ENCODE measurements at regions not wholly inside any gene's neighbourhood (a gene's known extent, or its start where the extent isn't known, plus 50 kb on each side); places are given as distances from the start of the nearest gene placed in this dataset.

- H4K20me1 ChIP-seq (ENCODE audit: control insufficient read depth, extremely low read depth, insufficient read depth, low read length) = no peaks in the 10 kb centered on the region
- peak; percentile 44 for FAIRE-seq
- no peaks in the 10 kb centered on the region for H3K36me3 ChIP-seq (ENCODE audit: control insufficient read depth in 2 of 2, extremely low read depth in 1 of 2, insufficient read depth in 2 of 2, low read length in 2 of 2)
- dilution Hi-C loops (cut with MboI; ENCODE audit: extremely low pct_ligation_motif_present, low sequenced_read_pairs) = no loop called here
- H3K4me1 ChIP-seq (ENCODE audit: control insufficient read depth, extremely low read depth, insufficient read depth, low read length) = peaks cover 59% of the 10 kb centered on the region
- peak overlapping the region in 1 of 3 experiments; percentile 36 for H3K4me3 ChIP-seq (ENCODE audit: control insufficient read depth in 2 of 3, extremely low read depth in 1 of 3, insufficient read depth in 2 of 3, low read depth in 1 of 3, low read length in 3 of 3)
- TF ChIP-seq CTCF (optimal IDR thresholded peaks at IDR 0.05 in 1 of 3, IDR thresholded peaks at IDR 0.05 in 1 of 3, conservative IDR thresholded peaks at IDR 0.05 in 1 of 3; ENCODE audit: extremely low read depth in 1 of 3, insufficient read depth in 2 of 3, low read length in 3 of 3) = no peak
- no peak for TF ChIP-seq EZH2 (IDR thresholded peaks at IDR 0.05; ENCODE audit: low read length)
- H3K79me2 ChIP-seq (ENCODE audit: control insufficient read depth, insufficient read depth, low read length) = no peaks in the 10 kb centered on the region
- no peaks in the 10 kb centered on the region for H3K9me3 ChIP-seq (ENCODE audit: control insufficient read depth, low read depth, low read length)
- H3K4me2 ChIP-seq (ENCODE audit: control insufficient read depth, extremely low read depth, insufficient read depth, low read depth, low read length) = peak overlapping the region; percentile 54
- H3K9me1 ChIP-seq (ENCODE audit: control insufficient read depth, extremely low read depth, insufficient read depth, low read length) = no peaks in the 10 kb centered on the region
- peak overlapping the region; percentile 60 for H3K9ac ChIP-seq (ENCODE audit: control insufficient read depth, extremely low read depth, insufficient read depth, low read length)
- no peaks in the 10 kb centered on the region for H3K27me3 ChIP-seq (ENCODE audit: control insufficient read depth, extremely low read depth, insufficient read depth, low read length)
- no peak overlapping the region for H2AFZ ChIP-seq (ENCODE audit: control insufficient read depth, low read length)
- DNase-seq (ENCODE audit: low read depth, low spot score) = no peak
- peak overlapping the region; percentile 82 for H3K27ac ChIP-seq (ENCODE audit: control insufficient read depth, insufficient read depth, low read length)
Observed at GRCh38 chr3:30343067-30343831, 263.2 kb upstream of the TGFBR2 start.

- H3K27ac ChIP-seq (ENCODE audit: control insufficient read depth, insufficient read depth, low read length) = peak overlapping the region; percentile 82
- no peaks in the 10 kb centered on the region for H4K20me1 ChIP-seq (ENCODE audit: control insufficient read depth, extremely low read depth, insufficient read depth, low read length)
- no peak overlapping the region for H2AFZ ChIP-seq (ENCODE audit: control insufficient read depth, low read length)
- DNase-seq (ENCODE audit: low read depth, low spot score) = no peak
- H3K36me3 ChIP-seq (ENCODE audit: control insufficient read depth in 2 of 2, extremely low read depth in 1 of 2, insufficient read depth in 2 of 2, low read length in 2 of 2) = no peaks in the 10 kb centered on the region
- H3K9me1 ChIP-seq (ENCODE audit: control insufficient read depth, extremely low read depth, insufficient read depth, low read length) = no peaks in the 10 kb centered on the region
- dilution Hi-C loops (cut with MboI; ENCODE audit: extremely low pct_ligation_motif_present, low sequenced_read_pairs) = no loop called here
- no peaks in the 10 kb centered on the region for H3K9me3 ChIP-seq (ENCODE audit: control insufficient read depth, low read depth, low read length)
- no peak overlapping the region for H3K9ac ChIP-seq (ENCODE audit: control insufficient read depth, extremely low read depth, insufficient read depth, low read length)
- H3K79me2 ChIP-seq (ENCODE audit: control insufficient read depth, insufficient read depth, low read length) = no peaks in the 10 kb centered on the region
- peak overlapping the region; percentile 54 for H3K4me2 ChIP-seq (ENCODE audit: control insufficient read depth, extremely low read depth, insufficient read depth, low read depth, low read length)
- H3K4me1 ChIP-seq (ENCODE audit: control insufficient read depth, extremely low read depth, insufficient read depth, low read length) = peaks cover 65% of the 10 kb centered on the region
- H3K4me3 ChIP-seq (ENCODE audit: control insufficient read depth in 2 of 3, extremely low read depth in 1 of 3, insufficient read depth in 2 of 3, low read depth in 1 of 3, low read length in 3 of 3) = no peak overlapping the region
- TF ChIP-seq EZH2 (IDR thresholded peaks at IDR 0.05; ENCODE audit: low read length) = no peak
- TF ChIP-seq CTCF (optimal IDR thresholded peaks at IDR 0.05 in 1 of 3, IDR thresholded peaks at IDR 0.05 in 1 of 3, conservative IDR thresholded peaks at IDR 0.05 in 1 of 3; ENCODE audit: extremely low read depth in 1 of 3, insufficient read depth in 2 of 3, low read length in 3 of 3) = no peak
- no peak for FAIRE-seq
- H3K27me3 ChIP-seq (ENCODE audit: control insufficient read depth, extremely low read depth, insufficient read depth, low read length) = no peaks in the 10 kb centered on the region
Observed at GRCh38 chr3:30343861-30344260, 262.5 kb upstream of the TGFBR2 start.
